NB4 (cell line): ENCODE measurements at regions not wholly inside any gene's neighbourhood (a gene's known extent, or its start where the extent isn't known, plus 50 kb on each side); places are given as distances from the start of the nearest gene placed in this dataset.

Experiments used
- MYC ChIP-seq: IDR thresholded peaks from 2 replicates; pipeline ENCODE4 v1.6.1; 2011; ENCODE audit warnings: low read depth, low read length
- POLR2A ChIP-seq: IDR thresholded peaks from 2 replicates; pipeline ENCODE4 v1.6.1; 2011; ENCODE audit warnings: mild to moderate bottlenecking; ENCODE audit not compliant: insufficient read length; ENCODE audit errors: extremely low read depth
- TF ChIP-seq, protein P1 (sequence below): IDR thresholded peaks from one replicate; pipeline ENCODE4 v1.5.1; 2012; ENCODE audit warnings: low read depth, low read length

DNA sequence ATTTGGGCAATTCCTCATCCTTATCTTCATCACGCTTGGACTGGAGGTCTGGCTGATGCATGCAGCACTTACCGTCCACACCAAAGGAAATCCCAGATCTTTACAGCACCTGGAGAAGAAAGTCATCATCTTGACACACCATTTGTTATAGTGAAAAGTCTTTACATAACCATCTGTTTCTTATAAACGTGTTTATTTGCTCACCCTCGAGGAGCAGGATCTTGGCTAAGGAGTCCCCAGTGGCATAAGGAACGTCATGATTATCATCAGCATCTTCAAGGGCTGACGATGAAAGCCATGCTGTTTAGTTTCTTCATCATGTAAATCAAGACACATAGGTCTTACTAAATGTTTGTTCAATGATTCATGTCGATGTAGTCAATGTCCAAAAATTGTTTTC, 248.8 kb upstream of the ELAC2 start:
- TF ChIP-seq, protein P1, sequence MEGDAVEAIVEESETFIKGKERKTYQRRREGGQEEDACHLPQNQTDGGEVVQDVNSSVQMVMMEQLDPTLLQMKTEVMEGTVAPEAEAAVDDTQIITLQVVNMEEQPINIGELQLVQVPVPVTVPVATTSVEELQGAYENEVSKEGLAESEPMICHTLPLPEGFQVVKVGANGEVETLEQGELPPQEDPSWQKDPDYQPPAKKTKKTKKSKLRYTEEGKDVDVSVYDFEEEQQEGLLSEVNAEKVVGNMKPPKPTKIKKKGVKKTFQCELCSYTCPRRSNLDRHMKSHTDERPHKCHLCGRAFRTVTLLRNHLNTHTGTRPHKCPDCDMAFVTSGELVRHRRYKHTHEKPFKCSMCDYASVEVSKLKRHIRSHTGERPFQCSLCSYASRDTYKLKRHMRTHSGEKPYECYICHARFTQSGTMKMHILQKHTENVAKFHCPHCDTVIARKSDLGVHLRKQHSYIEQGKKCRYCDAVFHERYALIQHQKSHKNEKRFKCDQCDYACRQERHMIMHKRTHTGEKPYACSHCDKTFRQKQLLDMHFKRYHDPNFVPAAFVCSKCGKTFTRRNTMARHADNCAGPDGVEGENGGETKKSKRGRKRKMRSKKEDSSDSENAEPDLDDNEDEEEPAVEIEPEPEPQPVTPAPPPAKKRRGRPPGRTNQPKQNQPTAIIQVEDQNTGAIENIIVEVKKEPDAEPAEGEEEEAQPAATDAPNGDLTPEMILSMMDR: no peak
- TF ChIP-seq POLR2A (no peak), MYC (no peak)
